ENCODE measurements at regions not wholly inside any gene's neighbourhood (a gene's known extent, or its start where the extent isn't known, plus 50 kb on each side); places are given as distances from the start of the nearest gene placed in this dataset.
"Not testable (repeated sequence)": the region's sequence is repeated elsewhere in the genome, so short reads cannot be mapped to it uniquely, and the experiment has no call there.

DNA sequence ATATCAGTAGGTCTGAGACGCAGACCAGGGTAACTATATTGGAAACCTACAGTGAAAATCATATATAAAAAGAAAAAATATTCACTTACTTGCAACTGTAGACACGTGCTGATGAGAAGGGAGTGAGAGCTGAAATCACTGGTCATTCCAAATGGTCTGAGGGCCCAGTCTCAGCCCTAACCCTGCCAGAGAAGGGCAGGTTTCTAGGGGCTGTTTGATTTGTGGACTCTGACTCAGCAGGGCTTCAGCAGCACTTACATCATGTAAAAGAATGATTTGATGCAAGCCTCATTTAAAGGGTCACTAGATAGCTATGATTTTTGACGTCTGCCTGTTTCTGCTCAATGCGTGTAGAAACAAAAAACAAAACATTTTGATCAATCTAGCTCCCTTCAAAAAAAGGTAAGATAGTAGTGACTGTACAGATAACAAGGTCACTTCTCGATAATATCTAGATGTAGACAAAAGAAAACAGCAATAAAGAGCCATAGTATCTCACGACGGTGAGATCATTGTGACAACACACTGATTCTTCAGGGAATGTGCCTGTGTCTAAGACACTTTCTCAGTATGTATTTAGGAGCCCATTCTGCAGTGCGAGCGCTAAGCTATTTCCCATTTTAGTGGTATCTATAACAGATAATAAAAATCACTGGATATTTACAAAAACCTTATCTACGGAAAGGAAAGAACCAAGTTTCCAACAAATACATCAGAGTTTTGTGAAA, 307.2 kb downstream of the HIVEP2 start:
- no peak for FAIRE-seq

DNA sequence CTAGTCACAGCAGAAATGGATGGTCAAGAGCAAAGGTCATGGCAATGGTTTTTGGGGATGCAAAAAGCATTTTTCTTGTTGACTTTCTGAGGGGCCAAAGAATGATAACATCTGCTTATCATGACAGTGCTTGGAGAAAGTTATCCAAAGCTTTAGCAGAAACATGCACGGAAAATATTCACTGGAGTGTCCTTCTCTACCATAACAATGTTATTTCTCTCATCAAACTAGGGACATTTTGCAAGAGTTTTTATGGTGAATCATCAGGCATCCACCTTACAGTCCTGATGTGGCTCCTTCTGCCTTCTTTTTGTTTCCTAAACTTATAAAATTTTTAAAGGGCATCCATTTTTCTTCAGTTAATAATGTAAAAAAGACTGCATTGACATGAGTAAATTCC, 302.3 kb downstream of the HIVEP2 start:
- no peak for FAIRE-seq

DNA sequence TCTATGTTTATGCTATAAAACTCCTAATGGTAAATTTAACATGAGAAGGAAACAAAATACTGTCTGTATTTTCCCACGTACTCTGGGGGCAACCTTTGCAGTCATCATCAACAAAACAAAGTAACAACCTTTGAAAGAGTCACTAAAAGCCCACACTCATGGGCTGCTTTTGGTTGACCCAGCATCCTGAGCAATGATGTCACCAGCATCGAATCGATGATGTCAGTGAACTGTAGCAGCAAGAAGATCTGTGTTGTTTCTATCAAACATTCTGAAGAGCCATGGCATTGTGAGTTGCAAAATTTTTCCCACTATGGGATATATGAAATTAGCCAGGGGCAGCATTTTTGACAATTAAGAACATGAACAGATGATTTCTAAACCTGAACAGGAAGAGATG, 300.1 kb downstream of the HIVEP2 start:
- no peak for FAIRE-seq

DNA sequence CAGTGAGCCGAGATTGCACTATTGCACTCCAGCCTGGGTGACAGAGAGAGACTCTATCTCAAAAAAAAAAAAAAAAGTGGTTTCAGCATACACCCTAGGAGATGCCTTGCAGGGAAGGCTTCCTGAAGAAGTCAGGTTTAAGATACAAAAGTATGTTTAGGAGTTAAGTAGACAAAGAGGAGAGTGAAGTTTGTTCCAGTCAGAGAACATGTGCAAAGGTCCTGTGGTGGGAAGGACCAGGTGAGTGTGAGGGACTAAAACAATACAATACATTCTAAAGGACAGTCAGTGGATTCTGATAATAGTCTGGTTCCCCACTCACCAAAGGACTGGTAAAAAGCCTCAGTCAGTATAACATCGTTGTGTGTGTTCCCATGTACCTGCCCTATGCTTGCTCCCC, 299.3 kb downstream of the HIVEP2 start:
- no peak for FAIRE-seq

DNA sequence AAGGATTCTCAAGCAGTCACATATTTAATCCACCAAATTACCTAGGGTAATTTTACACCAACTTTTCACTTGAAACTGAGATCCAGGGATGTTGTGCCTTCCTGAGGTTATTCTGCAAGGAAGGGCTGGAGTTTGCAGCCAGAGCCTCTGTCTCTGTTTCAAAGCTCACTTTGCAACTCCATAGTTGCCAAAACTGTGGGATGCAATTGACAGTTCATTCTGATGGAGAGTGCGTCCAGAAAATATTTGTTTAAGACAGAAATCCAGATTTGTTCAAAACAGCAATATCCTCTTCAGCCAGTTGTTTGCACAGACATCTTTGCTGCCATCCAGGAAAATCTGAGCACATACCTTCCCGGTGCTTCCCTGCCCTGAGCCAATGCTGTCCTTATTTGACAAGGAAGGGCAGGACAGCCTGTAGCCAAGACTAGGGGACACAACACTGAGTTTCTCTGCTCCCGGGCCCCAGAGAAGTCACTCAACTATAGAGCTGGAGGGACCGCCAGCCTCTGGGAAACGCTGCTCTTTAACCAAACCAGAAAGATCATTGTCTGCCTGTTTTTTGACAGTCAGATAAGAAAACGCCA, 297.4 kb downstream of the HIVEP2 start:
- no peak for FAIRE-seq

DNA sequence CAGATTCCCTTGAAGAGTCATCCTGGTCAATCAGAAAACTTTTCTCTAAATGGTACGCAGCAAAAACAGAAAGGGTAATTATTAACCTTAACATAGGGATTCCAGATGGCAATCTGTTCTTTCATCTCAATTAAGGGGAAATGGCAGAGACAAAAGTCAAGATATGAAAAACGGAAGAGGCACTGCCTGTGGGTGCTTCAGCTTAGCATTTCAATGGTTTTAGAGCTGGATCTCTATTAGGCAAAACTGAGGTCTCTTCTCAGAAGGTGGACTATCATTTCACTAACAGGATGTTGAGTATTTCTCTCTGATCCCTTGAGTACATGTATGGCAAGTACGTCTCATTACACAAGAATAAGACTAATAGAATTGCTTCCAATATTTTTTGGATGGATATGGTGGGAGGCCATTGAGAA, 296.9 kb downstream of the HIVEP2 start:
- no peak for FAIRE-seq

DNA sequence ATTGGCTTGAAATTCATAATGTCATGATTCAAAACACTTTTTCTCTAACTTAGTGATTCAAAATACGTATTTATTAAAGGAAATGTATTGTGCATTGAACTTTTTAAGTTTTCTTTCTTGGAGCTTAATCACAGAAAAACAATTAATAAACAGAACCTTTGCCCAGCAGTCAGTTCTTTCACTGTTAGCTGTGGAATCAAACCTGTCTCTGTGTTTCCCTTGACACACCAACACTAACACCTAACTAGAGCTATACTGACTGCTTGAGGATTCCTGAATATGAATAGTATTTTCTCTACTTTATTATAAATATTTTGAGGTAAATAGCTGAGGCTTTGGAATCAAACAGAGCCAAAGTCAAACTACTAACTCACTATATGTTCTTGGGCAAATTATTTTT, 296.4 kb downstream of the HIVEP2 start:
- FAIRE-seq = no peak

DNA sequence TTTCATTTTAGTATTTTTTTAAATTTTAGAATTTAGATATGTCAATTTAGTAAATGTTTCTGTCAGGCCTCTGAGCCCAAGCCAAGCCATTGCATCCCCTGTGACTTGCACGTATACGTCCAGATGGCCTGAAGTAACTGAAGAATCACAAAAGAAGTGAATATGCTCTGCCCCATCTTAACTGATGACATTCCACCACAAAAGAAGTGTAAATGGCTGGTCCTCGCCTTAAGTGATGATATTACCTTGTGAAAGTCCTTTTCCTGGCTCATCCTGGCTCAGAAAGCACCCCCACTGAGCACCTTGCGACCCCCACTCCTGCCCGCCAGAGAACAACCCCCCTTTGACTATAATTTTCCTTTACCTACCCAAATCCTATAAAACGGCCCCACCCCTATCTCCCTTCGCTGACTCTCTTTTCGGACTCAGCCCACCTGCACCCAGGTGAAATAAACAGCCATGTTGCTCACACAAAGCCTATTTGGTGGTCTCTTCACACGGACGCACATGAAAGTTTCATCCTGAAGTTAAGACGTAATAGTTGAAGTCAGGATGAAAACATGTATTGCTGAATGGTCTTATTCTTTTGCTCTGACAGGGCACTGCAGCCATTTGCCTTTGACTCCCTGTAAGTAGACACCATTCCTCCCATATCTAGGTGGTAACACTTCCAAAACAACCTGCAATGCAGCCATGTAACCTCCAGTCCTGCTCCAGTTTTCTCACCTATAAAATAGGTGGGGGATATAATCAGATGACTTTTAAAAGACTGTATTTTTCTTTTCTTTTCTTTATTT, 295.3 kb downstream of the HIVEP2 start:
- FAIRE-seq = not testable (repeated sequence)

DNA sequence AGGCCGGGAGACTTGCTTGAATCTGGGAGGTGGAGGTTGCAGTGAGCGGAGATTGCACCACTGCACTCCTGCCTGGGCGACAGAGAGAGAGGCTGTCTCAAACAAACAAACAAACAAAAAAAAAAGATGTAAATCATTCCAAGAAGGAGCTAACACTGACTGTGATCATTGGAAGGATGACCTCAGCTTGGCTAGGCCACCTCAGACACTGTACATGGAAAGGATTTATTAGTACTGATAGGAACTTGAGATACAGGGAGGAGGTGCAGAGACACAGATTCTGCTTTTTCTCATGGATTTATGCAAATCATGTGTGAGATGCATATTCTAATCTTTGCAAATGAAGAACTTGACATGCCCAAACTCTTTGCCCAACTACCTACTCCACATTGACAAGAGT, 293.6 kb downstream of the HIVEP2 start:
- no peak for FAIRE-seq

DNA sequence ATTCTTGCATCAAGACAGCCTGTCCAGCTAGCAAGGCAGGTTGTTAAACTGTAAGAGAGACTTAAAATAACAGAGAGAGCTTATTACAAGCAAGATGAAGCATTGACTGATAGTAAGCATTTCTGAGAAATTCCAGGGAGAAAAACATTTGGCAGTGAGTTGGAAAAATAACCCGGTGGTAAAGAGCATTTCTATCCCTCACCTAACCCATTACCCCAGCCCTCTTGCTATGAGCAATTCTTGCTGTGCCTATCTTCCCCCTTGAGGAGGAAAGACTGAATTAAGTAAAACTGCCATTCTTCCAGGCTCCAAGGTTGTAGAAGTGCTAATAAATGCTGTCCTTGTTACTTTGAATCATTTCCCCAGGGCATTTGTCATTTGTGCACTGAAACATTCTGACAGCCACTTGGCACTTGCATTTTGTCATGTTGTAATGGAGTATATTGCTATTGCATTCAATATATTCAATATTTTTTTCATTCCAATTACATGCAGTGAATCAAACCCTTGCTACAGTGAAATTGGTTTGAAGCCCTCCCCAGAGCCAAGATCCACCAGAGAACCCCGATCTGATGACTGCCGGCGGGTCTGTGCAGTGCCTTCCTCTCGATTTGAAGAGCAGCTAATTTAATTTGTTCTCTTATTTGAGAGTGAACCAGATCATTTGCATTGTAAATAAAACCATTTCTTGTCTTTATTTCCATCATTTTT, 291.1 kb downstream of the HIVEP2 start:
- FAIRE-seq = no peak

DNA sequence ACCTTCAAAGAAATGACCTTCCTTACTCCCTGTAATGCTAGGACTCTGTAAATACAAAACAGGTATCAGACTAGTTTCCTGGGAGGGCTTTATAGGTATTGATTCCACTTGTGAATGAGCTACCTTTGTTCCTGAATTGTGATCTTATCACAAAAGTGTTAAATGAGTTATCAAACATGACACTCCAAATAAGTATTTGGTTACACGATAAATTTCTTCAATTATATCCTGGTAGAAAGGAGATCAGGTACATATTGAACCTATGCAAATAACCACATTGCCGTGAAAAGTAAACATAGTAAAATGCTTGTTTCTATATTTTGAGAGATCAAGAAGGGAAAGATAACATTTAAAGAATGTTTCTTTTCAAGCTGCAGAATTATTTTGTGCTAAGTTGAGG, 285.3 kb downstream of the HIVEP2 start:
- no peak for FAIRE-seq

DNA sequence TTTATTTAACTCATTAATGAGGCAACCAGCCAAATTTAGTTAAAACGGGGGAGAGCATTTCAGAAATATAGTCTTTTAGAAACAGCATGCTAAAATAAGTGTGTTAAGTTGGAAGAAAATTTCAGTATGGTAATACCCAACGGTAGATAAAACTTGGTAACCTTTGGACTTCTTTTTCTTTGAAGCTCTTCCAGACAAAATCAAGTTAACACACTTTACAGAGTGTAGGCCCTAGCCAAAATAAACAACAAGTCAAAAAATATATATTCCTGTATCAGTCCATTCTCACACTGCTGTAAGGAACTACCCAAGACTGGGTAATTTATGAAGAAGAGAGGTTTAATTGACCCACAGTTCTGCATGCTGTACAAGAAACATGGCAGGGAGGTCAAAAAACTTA, 279.6 kb downstream of the HIVEP2 start:
- FAIRE-seq = no peak

DNA sequence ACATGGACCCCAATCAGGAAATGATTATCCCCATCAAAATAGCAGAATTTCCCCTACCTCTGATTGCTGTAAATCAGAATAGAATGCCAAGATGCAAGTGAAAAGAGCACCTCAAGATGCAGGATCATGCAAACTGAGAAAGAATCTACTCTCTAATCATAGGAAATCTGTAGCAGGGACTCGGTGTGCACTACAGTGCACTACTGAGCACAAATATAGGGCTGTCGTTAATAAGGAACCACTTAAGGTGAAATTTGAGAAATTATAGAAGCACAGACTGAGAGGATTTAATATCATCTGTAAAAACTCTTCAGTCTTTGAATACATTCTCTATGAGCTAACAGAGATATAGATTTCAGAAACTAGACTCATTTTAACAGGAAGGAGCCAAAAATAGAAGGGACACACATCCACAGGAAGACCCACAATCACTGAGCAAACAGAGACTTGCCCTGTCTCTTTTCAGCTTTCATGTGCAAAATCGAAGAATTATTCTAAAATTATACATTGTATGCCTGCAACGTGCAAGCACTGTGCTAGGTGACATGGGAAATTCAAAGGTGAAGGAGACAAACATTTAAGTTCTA, 278.3 kb downstream of the HIVEP2 start:
- no peak for FAIRE-seq

DNA sequence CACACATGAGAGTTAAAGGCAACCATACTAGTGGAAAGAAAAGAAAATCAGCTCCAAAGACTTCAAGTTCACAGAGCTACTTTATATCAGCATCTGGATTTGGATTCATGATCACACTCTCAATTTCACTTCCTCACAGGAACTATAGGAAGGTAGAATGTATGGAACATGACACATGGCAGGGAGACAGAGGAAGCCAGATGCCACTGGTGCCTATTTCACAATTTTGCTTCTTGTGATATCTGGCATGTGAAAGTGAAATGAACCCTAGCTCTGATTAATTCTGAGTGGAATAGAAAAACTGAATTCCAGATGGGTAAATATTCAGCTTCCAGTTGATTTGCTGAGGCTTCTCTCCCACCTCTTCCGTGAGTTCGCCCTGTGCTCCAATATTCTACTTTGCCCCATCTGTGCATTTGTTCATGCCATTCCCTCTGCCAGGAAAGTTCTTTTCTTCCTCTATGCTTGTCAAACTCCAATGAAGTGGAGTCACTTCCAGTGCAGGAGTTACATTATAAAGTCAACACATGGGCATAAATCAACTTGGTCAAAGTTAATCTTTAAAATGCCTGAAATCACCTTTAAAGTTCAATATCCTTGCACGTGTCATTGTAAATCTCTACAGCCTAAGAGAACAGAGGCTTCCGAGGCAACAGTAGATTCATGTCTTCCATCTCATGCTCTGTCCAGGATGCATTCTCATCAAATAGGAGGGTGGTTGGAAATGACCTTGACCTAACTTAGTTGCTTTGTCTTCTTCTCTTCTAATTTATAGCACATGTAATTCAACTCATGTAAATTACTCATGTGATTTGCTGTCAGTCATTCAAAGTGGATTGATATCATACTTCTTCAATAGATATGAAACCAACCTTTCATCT, 275.3 kb downstream of the HIVEP2 start:
- FAIRE-seq = no peak

DNA sequence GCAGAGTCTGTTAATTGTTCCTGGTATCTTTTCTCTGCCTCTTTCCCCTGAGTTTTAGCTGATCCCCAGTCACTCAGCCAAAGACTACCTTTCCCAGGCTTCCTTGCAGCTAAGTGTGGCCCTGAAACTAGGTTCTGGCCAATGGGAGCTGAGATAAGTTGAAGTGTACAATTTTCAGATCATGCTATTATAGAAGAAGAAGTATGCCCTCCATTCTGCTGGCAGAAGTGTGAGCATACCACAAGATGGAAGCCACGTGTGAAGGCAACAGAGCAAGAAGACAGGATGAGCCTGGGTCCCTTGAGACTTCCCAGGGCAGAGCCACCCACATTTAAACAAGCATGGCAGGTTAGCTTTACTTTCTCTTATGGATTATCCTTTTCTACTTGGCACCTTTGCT, 273.2 kb downstream of the HIVEP2 start:
- FAIRE-seq = no peak

DNA sequence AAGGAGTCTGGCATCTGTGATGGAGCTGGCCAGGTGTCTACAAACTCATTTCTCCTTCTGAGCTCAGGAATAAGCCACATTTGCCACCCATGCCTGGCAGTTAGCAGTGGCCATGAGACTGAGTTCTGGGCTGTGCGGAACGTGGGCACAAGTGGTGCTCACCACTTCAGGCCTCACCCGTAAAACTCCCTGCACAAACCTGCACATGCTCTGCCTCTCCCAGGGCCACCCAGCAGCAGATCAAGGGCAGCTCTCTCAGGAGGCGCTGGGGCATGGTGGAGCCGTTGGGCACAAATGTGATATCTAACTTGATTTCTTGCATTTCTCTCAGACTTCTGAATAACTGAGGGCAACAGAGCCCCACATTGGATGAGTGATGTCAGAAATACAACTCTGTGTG, 269.5 kb downstream of the HIVEP2 start:
- no peak for FAIRE-seq

DNA sequence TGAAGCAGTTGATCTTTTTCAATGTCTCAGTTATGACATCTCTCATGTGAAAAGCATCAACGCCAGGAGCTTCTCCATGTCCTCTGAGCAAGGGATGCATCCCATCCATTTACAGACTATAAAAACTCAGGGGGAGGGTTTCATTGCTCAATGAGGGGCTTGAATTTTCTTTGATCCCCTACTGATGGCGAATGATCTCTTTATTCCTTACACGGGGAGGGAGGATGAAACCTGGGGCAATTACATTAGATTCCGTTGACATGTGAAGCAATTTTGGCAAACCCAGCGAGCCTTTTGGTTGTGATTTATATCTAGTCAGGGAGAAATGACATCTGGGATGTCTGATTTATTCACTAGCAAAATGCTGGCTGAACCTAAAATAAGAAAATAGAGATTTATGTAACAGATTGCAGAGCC, 268.9 kb downstream of the HIVEP2 start:
- FAIRE-seq = no peak

DNA sequence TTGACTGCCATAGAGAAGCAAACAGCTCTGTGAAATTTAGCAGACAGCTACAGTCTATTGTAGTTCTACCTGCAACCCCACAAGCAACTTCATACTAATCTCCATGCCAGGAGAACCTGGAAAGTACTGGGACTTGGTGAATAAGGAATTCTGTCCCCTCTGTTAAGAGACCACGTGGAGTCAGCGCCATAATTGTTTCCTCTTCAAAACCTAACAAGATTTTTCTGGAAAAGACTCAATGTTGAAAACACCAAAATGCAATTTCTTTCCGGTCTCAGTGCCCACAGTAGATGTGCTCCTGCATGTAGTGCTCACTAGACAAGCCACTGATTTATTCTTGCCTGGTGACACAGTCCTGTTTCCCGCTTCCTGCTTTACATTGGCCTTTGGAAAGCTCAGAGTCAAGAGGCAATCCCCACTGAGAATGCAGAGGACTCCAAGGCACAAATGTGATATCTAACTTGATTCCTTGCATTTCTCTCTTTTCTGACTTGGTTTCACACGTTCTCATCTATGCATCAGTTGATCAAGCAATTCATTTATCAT, 268.3 kb downstream of the HIVEP2 start:
- no peak for FAIRE-seq

DNA sequence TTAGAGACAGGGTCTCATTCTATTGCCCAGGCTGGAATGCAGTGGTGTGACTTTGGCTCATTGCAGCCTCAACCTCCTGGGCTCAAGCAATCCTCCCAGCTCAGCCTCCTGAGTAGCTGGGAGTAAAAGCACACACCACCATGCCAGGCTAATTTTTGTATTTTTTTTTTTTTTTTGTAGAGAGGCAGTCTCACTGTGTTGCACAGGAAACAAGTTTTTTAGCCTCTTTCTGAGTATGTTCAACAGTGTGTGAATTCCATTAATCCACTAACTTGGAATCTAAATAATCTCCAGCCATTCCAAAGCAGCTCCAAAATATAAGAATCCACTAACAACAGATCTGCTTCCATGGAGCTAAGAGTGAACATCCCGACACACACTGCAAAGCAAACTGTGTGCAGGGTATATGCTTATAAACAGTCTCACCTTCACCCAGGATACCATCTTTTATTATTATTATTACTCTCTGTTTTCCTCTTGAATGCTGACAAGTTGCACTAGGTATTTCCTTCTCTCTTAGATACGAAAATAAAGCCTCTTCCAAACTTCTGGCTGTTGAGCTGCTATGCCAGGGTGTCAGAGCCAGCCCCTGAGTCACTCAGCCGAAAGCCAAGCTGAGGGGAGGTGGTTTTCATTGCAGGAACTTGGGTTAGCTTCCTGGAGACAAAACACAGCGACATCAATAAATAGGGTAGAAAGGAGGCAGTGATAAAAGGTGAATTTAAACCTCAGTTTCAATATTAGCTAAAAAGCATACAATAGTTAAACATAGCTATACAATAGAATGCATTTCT, 264.9 kb downstream of the HIVEP2 start:
- no peak for FAIRE-seq

DNA sequence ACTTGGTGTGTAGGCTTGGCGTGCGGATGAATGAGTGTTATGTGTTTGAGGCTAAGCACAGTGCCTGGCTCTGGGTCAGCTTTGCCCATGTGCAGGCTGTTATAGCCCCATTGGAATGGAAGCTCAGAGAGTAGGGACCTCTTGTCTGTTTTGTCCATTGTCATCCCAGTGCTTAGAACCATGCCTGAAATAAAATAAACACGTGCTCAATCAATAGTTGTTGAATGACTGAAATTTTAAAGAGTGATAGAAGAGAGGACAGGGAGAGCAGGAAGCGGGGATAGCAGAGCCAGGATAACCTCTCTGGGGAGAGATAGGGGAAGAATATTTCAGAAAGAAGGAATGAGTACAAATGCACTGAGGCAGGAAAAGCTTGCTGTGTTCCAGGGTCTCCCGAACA, 263.9 kb downstream of the HIVEP2 start:
- FAIRE-seq = no peak

DNA sequence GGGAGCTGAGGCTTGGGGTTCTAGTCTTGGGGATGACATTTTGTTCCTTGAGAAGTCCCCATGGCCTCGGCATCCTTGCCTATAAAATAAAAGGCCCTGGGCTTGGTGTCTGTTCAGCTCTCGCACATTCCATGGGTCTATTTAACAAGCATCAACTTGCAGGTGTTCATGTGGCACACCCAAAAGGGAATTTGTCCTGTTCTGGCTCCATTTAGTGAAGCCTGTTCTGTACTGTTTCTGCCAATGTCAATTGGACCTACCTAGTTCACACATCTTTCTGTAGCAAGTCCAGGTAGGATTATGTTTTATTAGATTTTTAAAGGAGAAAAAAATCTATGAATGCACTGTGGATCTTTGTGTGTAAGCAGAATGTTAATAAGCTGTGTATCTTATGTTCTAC, 262.0 kb downstream of the HIVEP2 start:
- FAIRE-seq = no peak

Measured in colon (tissue), 2 donors.